Ishikawa (cell line): ENCODE measurements at regions not wholly inside any gene's neighbourhood (a gene's known extent, or its start where the extent isn't known, plus 50 kb on each side); places are given as distances from the start of the nearest gene placed in this dataset.

Source experiments
- CEBPB ChIP-seq: IDR thresholded peaks from 2 replicates; pipeline ENCODE4 v1.6.1; 2012
- CREB1 ChIP-seq: IDR thresholded peaks from 2 replicates; pipeline ENCODE4 v1.6.1; 2012; ENCODE audit warnings: low read depth
- MAX ChIP-seq: IDR thresholded peaks from 2 replicates; pipeline ENCODE4 v1.6.1; 2012
- ZBTB7A ChIP-seq: IDR thresholded peaks from 2 replicates; pipeline ENCODE4 v1.6.1; 2012; ENCODE audit warnings: low read depth

GRCh38 chr13:83714236-83714635 is 168.0 kb downstream of the SLITRK1 start:
- no peak for TF ChIP-seq CEBPB
- no peak for TF ChIP-seq ZBTB7A
- no peak for TF ChIP-seq CREB1
- TF ChIP-seq MAX: no peak
